Glutamatergic neuron (in vitro differentiated cells): ENCODE measurements at regions not wholly inside any gene's neighbourhood (a gene's known extent, or its start where the extent isn't known, plus 50 kb on each side); places are given as distances from the start of the nearest gene placed in this dataset.

Experiments
- DNase-seq: peaks from one replicate; pipeline ENCODE4 v3.0.0; 2022
- H3K27ac Mint-ChIP-seq: one replicate; pipeline ENCODE4 v1.8.0; 2020; ENCODE audit warnings: mild to moderate bottlenecking, mixed read lengths, inconsistent platforms; ENCODE audit not compliant: unreplicated experiment
- H3K27me3 Mint-ChIP-seq: one replicate; pipeline ENCODE4 v1.8.0; 2020; ENCODE audit warnings: mild to moderate bottlenecking, moderate library complexity, mixed read lengths, inconsistent platforms; ENCODE audit not compliant: unreplicated experiment
- H3K36me3 Mint-ChIP-seq: one replicate; pipeline ENCODE4 v1.8.0; 2020; ENCODE audit warnings: mild to moderate bottlenecking, mixed read lengths, inconsistent platforms; ENCODE audit not compliant: unreplicated experiment
- H3K4me1 Mint-ChIP-seq: one replicate; pipeline ENCODE4 v1.8.0; 2020; ENCODE audit warnings: mild to moderate bottlenecking, low read depth, mixed read lengths, inconsistent platforms; ENCODE audit not compliant: unreplicated experiment
- H3K4me3 Mint-ChIP-seq: one replicate; pipeline ENCODE4 v1.8.0; 2020; ENCODE audit warnings: mild to moderate bottlenecking, mixed read lengths, inconsistent platforms; ENCODE audit not compliant: unreplicated experiment
- H3K9me3 Mint-ChIP-seq: one replicate; pipeline ENCODE4 v1.8.0; 2020; ENCODE audit warnings: mild to moderate bottlenecking, moderate library complexity, mixed read lengths, inconsistent platforms; ENCODE audit not compliant: unreplicated experiment
- CTCF ChIP-seq: fragments of 200-600 bp; sonication (generic); IDR thresholded peaks from one replicate; pipeline ENCODE4 v1.5.0; 2021; ENCODE audit not compliant: partially characterized antibody, unreplicated experiment

- H3K4me1 Mint-ChIP-seq, result no peaks in the 10 kb centered on the region
- no peak overlapping the region for H3K27ac Mint-ChIP-seq
- H3K27me3 Mint-ChIP-seq, result no peaks in the 10 kb centered on the region
- no peak overlapping the region for H3K4me3 Mint-ChIP-seq
- no peak for TF ChIP-seq CTCF
- no peak for DNase-seq
- no peaks in the 10 kb centered on the region for H3K36me3 Mint-ChIP-seq
- no peaks in the 10 kb centered on the region for H3K9me3 Mint-ChIP-seq
These were observed 427.6 kb downstream of the BCL11A start for GRCh38 chr2:60125611-60126426.

GRCh38 chr2:60119778-60120177, 433.7 kb downstream of the BCL11A start:
- Mint-ChIP-seq H3K9me3 (no peaks in the 10 kb centered on the region), H3K36me3 (peaks cover 17% of the 10 kb centered on the region), H3K4me3 (no peak overlapping the region), H3K27me3 (no peaks in the 10 kb centered on the region), H3K4me1 (no peaks in the 10 kb centered on the region), H3K27ac (no peak overlapping the region)
- no peak for TF ChIP-seq CTCF
- no peak for DNase-seq

GRCh38 chr2:60118917-60119316, 434.5 kb downstream of the BCL11A start:
- no peaks in the 10 kb centered on the region for H3K27me3 Mint-ChIP-seq
- no peaks in the 10 kb centered on the region for H3K9me3 Mint-ChIP-seq
- H3K27ac Mint-ChIP-seq, result no peak overlapping the region
- H3K36me3 Mint-ChIP-seq, result peaks cover 17% of the 10 kb centered on the region
- no peak overlapping the region for H3K4me3 Mint-ChIP-seq
- DNase-seq, result no peak
- no peak for TF ChIP-seq CTCF
- H3K4me1 Mint-ChIP-seq, result no peaks in the 10 kb centered on the region

- no peaks in the 10 kb centered on the region for H3K4me1 Mint-ChIP-seq
- no peak for DNase-seq
- no peaks in the 10 kb centered on the region for H3K27me3 Mint-ChIP-seq
- no peak overlapping the region for H3K4me3 Mint-ChIP-seq
- peaks cover 21% of the 10 kb centered on the region for H3K36me3 Mint-ChIP-seq
- H3K9me3 Mint-ChIP-seq, result no peaks in the 10 kb centered on the region
- H3K27ac Mint-ChIP-seq, result no peak overlapping the region
- no peak for TF ChIP-seq CTCF
These were observed 435.4 kb downstream of the BCL11A start for GRCh38 chr2:60118061-60118460.

- Mint-ChIP-seq H3K27me3 (no peaks in the 10 kb centered on the region), H3K4me3 (no peak overlapping the region), H3K27ac (no peak overlapping the region), H3K36me3 (peaks cover 21% of the 10 kb centered on the region), H3K4me1 (no peaks in the 10 kb centered on the region), H3K9me3 (no peaks in the 10 kb centered on the region)
- TF ChIP-seq CTCF, result no peak
- DNase-seq, result no peak
These were observed 437.1 kb downstream of the BCL11A start for GRCh38 chr2:60116161-60116875.
